ENCODE measurements at regions not wholly inside any gene's neighbourhood (a gene's known extent, or its start where the extent isn't known, plus 50 kb on each side); places are given as distances from the start of the nearest gene placed in this dataset.

- no peak overlapping the region for H3K4me3 ChIP-seq (replicated peaks; ENCODE audit: low read depth, low read length)
- DNase-seq (ENCODE audit: extremely low read depth, insufficient read length), result no peak
- no peaks in the 10 kb centered on the region for H3K36me3 ChIP-seq (ENCODE audit: control insufficient read depth, insufficient read depth, low read length)
- no peak for TF ChIP-seq CTCF (IDR thresholded peaks at IDR 0.05; ENCODE audit: insufficient read depth, low read length, poor library complexity, severe bottlenecking)
- no peaks in the 10 kb centered on the region for H3K27me3 ChIP-seq (replicated peaks; ENCODE audit: control insufficient read depth, insufficient read depth, low read length)
Observed at GRCh38 chr12:87329076-87329863, 699.9 kb downstream of the C12orf50 start.

GRCh38 chr12:87323369-87323768 lies 705.8 kb downstream of the C12orf50 start:
- DNase-seq (ENCODE audit: extremely low read depth, insufficient read length), result no peak
- no peak for TF ChIP-seq CTCF (IDR thresholded peaks at IDR 0.05; ENCODE audit: insufficient read depth, low read length, poor library complexity, severe bottlenecking)
- Histone ChIP-seq H3K4me3 (replicated peaks; ENCODE audit: low read depth, low read length) (no peak overlapping the region), H3K27me3 (replicated peaks; ENCODE audit: control insufficient read depth, insufficient read depth, low read length) (no peaks in the 10 kb centered on the region), H3K36me3 (ENCODE audit: control insufficient read depth, insufficient read depth, low read length) (no peaks in the 10 kb centered on the region)

- TF ChIP-seq CTCF (IDR thresholded peaks at IDR 0.05; ENCODE audit: insufficient read depth, low read length, poor library complexity, severe bottlenecking), result no peak
- no peaks in the 10 kb centered on the region for H3K27me3 ChIP-seq (replicated peaks; ENCODE audit: control insufficient read depth, insufficient read depth, low read length)
- H3K36me3 ChIP-seq (ENCODE audit: control insufficient read depth, insufficient read depth, low read length), result no peaks in the 10 kb centered on the region
- DNase-seq (ENCODE audit: extremely low read depth, insufficient read length), result no peak
- no peak overlapping the region for H3K4me3 ChIP-seq (replicated peaks; ENCODE audit: low read depth, low read length)
Observed at GRCh38 chr12:87320724-87321123, 708.5 kb downstream of the C12orf50 start.

- TF ChIP-seq CTCF (IDR thresholded peaks at IDR 0.05; ENCODE audit: insufficient read depth, low read length, poor library complexity, severe bottlenecking), result no peak
- H3K4me3 ChIP-seq (replicated peaks; ENCODE audit: low read depth, low read length), result no peak overlapping the region
- no peaks in the 10 kb centered on the region for H3K36me3 ChIP-seq (ENCODE audit: control insufficient read depth, insufficient read depth, low read length)
- H3K27me3 ChIP-seq (replicated peaks; ENCODE audit: control insufficient read depth, insufficient read depth, low read length), result no peaks in the 10 kb centered on the region
- DNase-seq (ENCODE audit: extremely low read depth, insufficient read length), result no peak
Observed at GRCh38 chr12:87317302-87317701, 711.9 kb downstream of the C12orf50 start.

GRCh38 chr12:87311206-87311605 lies 718.0 kb downstream of the C12orf50 start:
- H3K36me3 ChIP-seq (ENCODE audit: control insufficient read depth, insufficient read depth, low read length), result no peaks in the 10 kb centered on the region
- H3K27me3 ChIP-seq (replicated peaks; ENCODE audit: control insufficient read depth, insufficient read depth, low read length), result no peaks in the 10 kb centered on the region
- no peak for TF ChIP-seq CTCF (IDR thresholded peaks at IDR 0.05; ENCODE audit: insufficient read depth, low read length, poor library complexity, severe bottlenecking)
- no peak for DNase-seq (ENCODE audit: extremely low read depth, insufficient read length)
- no peak overlapping the region for H3K4me3 ChIP-seq (replicated peaks; ENCODE audit: low read depth, low read length)
